Gastroesophageal sphincter (tissue), 3 donors: ENCODE measurements at regions not wholly inside any gene's neighbourhood (a gene's known extent, or its start where the extent isn't known, plus 50 kb on each side); places are given as distances from the start of the nearest gene placed in this dataset.

ENCODE experiments used
- EP300 ChIP-seq: sonication (generic); formaldehyde crosslinking; IDR thresholded peaks from one replicate; pipeline ENCODE4 v1.6.1; 2017; ENCODE audit warnings: antibody characterized with exemption, mild to moderate bottlenecking
- POLR2A ChIP-seq, 2 donors: fragments of 450-650 bp; IDR thresholded peaks; one replicate each; pipeline ENCODE4 v1.6.1; 2017; ENCODE audit warnings: antibody characterized with exemption in 2 of 2, mild to moderate bottlenecking in 2 of 2, moderate library complexity in 1 of 2
- POLR2AphosphoS5 ChIP-seq: sonication (generic); formaldehyde crosslinking; IDR thresholded peaks from one replicate; pipeline ENCODE4 v1.6.1; 2017; ENCODE audit warnings: antibody characterized with exemption
- TF ChIP-seq, protein P1 (sequence below), 4 experiments: fragments of 200-600 bp in 2 of 4; fragments of 450-650 bp in 2 of 4; sonication (generic) in 1 of 4; IDR thresholded peaks; one replicate each; pipeline ENCODE4 v1.5.1; 2017 to 2019; ENCODE audit warnings: antibody characterized with exemption in 4 of 4, mild to moderate bottlenecking in 2 of 4, moderate library complexity in 2 of 4

DNA sequence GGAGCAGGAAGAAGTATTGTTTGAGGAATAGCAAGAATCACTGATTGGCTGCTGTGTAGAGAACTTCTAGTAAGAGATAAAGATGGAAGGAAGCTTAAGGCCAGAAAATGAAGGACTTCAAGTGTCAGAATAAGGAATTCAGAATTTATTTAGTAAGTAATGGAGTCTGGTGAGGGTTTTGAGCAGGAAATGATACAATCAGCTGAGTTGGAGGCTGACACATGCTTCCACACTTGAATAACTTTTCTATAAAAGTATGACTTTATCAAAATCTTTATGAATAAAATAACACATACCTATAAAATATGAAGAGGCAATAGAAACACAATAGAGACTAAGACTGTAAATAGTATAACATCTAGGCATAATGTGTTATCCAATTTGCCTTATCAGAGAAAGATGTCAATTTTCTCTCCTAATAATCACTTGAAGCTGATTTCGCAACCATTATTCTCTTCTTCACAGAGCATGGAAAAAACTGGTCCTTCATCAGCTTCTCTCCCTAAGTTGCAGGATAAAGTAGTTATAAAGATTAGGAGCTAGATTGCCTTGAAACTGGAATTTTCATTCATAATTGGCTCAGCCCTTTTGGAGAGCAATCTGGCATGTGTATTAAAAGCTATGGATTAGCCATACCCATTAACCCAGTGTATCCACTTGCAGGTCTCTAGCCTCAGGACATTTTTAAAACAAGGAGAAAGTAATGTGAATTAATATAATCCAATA lies 143.4 kb downstream of the ZNF608 start:
- TF ChIP-seq EP300 (no peak), POLR2A (IDR thresholded peaks at IDR 0.05) (no peak), POLR2AphosphoS5 (no peak)
- TF ChIP-seq, protein P1, sequence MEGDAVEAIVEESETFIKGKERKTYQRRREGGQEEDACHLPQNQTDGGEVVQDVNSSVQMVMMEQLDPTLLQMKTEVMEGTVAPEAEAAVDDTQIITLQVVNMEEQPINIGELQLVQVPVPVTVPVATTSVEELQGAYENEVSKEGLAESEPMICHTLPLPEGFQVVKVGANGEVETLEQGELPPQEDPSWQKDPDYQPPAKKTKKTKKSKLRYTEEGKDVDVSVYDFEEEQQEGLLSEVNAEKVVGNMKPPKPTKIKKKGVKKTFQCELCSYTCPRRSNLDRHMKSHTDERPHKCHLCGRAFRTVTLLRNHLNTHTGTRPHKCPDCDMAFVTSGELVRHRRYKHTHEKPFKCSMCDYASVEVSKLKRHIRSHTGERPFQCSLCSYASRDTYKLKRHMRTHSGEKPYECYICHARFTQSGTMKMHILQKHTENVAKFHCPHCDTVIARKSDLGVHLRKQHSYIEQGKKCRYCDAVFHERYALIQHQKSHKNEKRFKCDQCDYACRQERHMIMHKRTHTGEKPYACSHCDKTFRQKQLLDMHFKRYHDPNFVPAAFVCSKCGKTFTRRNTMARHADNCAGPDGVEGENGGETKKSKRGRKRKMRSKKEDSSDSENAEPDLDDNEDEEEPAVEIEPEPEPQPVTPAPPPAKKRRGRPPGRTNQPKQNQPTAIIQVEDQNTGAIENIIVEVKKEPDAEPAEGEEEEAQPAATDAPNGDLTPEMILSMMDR (IDR thresholded peaks at IDR 0.05): no peak
